GM12891 (cell line): ENCODE measurements at regions not wholly inside any gene's neighbourhood (a gene's known extent, or its start where the extent isn't known, plus 50 kb on each side); places are given as distances from the start of the nearest gene placed in this dataset.

ENCODE experiments used
- POLR2A ChIP-seq: IDR thresholded peaks from 2 replicates; pipeline ENCODE4 v1.6.1; 2011; ENCODE audit warnings: low read depth, low read length, control low read depth
- POLR2AphosphoS5 ChIP-seq: IDR thresholded peaks from 2 replicates; pipeline ENCODE4 v1.6.1; 2011; ENCODE audit warnings: low read depth, low read length, control low read depth
- POU2F2 ChIP-seq: IDR thresholded peaks from 2 replicates; pipeline ENCODE4 v1.6.1; 2011; ENCODE audit warnings: low read depth, mild to moderate bottlenecking, control low read depth, low read length, moderate library complexity
- SPI1 ChIP-seq: IDR thresholded peaks from 2 replicates; pipeline ENCODE4 v1.6.1; 2011; ENCODE audit warnings: low read depth, low read length, control low read depth
- TAF1 ChIP-seq: IDR thresholded peaks from 2 replicates; pipeline ENCODE4 v1.6.1; 2011; ENCODE audit warnings: low read depth, low read length, control low read depth

- no peak for TF ChIP-seq POLR2AphosphoS5
- TF ChIP-seq POLR2A: no peak
- TF ChIP-seq TAF1: no peak
- TF ChIP-seq POU2F2: no peak
- no peak for TF ChIP-seq SPI1
Observed at GRCh38 chr6:44696099-44696498, 308.6 kb downstream of the CDC5L start.
